ENCODE measurements at regions not wholly inside any gene's neighbourhood (a gene's known extent, or its start where the extent isn't known, plus 50 kb on each side); places are given as distances from the start of the nearest gene placed in this dataset.

DNA sequence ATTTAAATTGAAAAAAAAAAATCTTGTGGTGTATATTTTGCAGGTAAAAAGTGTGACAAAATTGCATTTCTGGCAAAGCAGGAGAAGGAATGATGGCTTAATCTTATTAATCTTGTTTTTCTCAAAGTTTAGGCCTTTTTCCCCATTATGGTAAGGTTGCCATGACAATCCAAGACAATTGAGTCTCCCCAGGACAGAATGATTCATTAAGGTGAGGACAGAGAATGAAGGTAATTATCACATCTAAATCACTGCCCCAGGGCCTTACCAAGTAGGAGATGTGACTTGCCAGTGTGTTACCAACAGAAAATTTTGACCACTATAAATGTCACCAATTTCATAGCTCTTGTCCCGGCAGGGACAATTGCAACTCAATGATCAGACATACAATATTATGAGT lies 439.2 kb downstream of the DNAH5 start:
- no peak overlapping the region for H2AK5ac ChIP-seq (ENCODE audit: low read depth, low read length)
- CTCF ChIA-PET (ENCODE audit: partially characterized antibody): interaction anchor here (0.7 kb wide), 1 partner anchor 67 kb away, joined by 3 read pairs; no protein-coding TSS in a partner anchor
- H2BK20ac ChIP-seq (ENCODE audit: low read length): no peak overlapping the region
- no peaks in the 10 kb centered on the region for H3K79me1 ChIP-seq (ENCODE audit: low read depth, low read length)
- H3K36me3 ChIP-seq (ENCODE audit: control insufficient read depth in 2 of 4, insufficient read depth in 4 of 4, low read length in 3 of 4): no peaks in the 10 kb centered on the region
- no peak overlapping the region for H3K56ac ChIP-seq (replicated peaks; ENCODE audit: insufficient read length, low read depth, low read length)
- no peaks in the 10 kb centered on the region for H3K4me1 ChIP-seq (replicated peaks in 1 of 4; ENCODE audit: control insufficient read depth in 3 of 4, insufficient read depth in 4 of 4, low read length in 3 of 4)
- H3K27me3 ChIP-seq (replicated peaks in 1 of 4; ENCODE audit: control insufficient read depth in 3 of 4, extremely low read depth in 1 of 4, insufficient read depth in 3 of 4, low read length in 3 of 4): no peaks in the 10 kb centered on the region
- WGBS, 2 experiments (ENCODE audit: extremely low coverage in 1 of 2, insufficient coverage in 1 of 2, insufficient read length in 1 of 2, insufficient replicate concordance in 2 of 2, low coverage in 1 of 2, low lambda C conversion rate in 2 of 2, missing lambda C conversion rate in 1 of 2): 87% methylated on average over 1 of the region's 1 CpG; no CpG with 5 or more reads in 1 of the 2 experiments
- H3K23me2 ChIP-seq (ENCODE audit: low read depth, low read length): no peaks in the 10 kb centered on the region
- TF ChIP-seq, protein P1, sequence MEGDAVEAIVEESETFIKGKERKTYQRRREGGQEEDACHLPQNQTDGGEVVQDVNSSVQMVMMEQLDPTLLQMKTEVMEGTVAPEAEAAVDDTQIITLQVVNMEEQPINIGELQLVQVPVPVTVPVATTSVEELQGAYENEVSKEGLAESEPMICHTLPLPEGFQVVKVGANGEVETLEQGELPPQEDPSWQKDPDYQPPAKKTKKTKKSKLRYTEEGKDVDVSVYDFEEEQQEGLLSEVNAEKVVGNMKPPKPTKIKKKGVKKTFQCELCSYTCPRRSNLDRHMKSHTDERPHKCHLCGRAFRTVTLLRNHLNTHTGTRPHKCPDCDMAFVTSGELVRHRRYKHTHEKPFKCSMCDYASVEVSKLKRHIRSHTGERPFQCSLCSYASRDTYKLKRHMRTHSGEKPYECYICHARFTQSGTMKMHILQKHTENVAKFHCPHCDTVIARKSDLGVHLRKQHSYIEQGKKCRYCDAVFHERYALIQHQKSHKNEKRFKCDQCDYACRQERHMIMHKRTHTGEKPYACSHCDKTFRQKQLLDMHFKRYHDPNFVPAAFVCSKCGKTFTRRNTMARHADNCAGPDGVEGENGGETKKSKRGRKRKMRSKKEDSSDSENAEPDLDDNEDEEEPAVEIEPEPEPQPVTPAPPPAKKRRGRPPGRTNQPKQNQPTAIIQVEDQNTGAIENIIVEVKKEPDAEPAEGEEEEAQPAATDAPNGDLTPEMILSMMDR (IDR thresholded peaks at IDR 0.05; ENCODE audit: control extremely low read depth in 1 of 3, insufficient read depth in 1 of 3, low read depth in 1 of 3, low read length in 3 of 3): no peak
- TF ChIP-seq JUND (IDR thresholded peaks at IDR 0.05; ENCODE audit: low read length) (no peak), BACH1 (IDR thresholded peaks at IDR 0.05; ENCODE audit: low read length) (no peak), RFX5 (IDR thresholded peaks at IDR 0.05; ENCODE audit: borderline replicate concordance, low read depth, low read length) (no peak), SIX5 (IDR thresholded peaks at IDR 0.05; ENCODE audit: low read depth, low read length) (no peak), CHD2 (IDR thresholded peaks at IDR 0.05; ENCODE audit: low read length) (no peak), MAFK (IDR thresholded peaks at IDR 0.05; ENCODE audit: low read depth, low read length) (no peak), EZH2 (IDR thresholded peaks at IDR 0.05; ENCODE audit: low read depth, low read length, severe bottlenecking) (no peak), PHF8 (conservative IDR thresholded peaks at IDR 0.05; ENCODE audit: low read depth, low read length) (no peak)
- no peak overlapping the region for H3K4me3 ChIP-seq (ENCODE audit: extremely low read depth in 1 of 4, insufficient read depth in 2 of 4, low read depth in 3 of 4, low read length in 4 of 4)
- H3K9ac ChIP-seq (replicated peaks in 1 of 4; ENCODE audit: extremely low read depth in 1 of 4, low read depth in 3 of 4, low read length in 3 of 4): no peak overlapping the region
- H3K4ac ChIP-seq (replicated peaks; ENCODE audit: insufficient read length, low read depth, low read length): no peak overlapping the region
- DNase-seq (ENCODE audit: low read depth in 1 of 2, low spot score in 2 of 2): no peak
- no peak overlapping the region for H4K91ac ChIP-seq (replicated peaks; ENCODE audit: insufficient read length, low read length)
- no peak overlapping the region for H3K23ac ChIP-seq (ENCODE audit: insufficient read length)
- no peak overlapping the region for H2BK120ac ChIP-seq (replicated peaks; ENCODE audit: low read depth, low read length)
- no peak overlapping the region for H3K14ac ChIP-seq (ENCODE audit: insufficient read length)
- H2BK12ac ChIP-seq (ENCODE audit: low read depth, low read length): no peak overlapping the region
- H2BK15ac ChIP-seq (ENCODE audit: low read length): no peak overlapping the region
- H3K18ac ChIP-seq (ENCODE audit: extremely low read depth, low read length): no peak overlapping the region
- no peak overlapping the region for H2BK5ac ChIP-seq (ENCODE audit: low read depth, low read length)
- POLR2A ChIA-PET (ENCODE audit: partially characterized antibody): no interaction called here
- no peak overlapping the region for H3K27ac ChIP-seq (ENCODE audit: low read depth, low read length)
- no peak overlapping the region for H2AFZ ChIP-seq (ENCODE audit: low read length)
- FAIRE-seq: no peak
- H4K20me1 ChIP-seq (replicated peaks in 1 of 2; ENCODE audit: control insufficient read depth in 1 of 2, insufficient read depth in 2 of 2, low read length in 2 of 2): no peaks in the 10 kb centered on the region
- no peak overlapping the region for H4K5ac ChIP-seq (ENCODE audit: insufficient read length, low read depth, low read length)
- H3K9me3 ChIP-seq (ENCODE audit: insufficient read depth in 2 of 2, low read depth in 1 of 2, low read length in 1 of 2): no peaks in the 10 kb centered on the region
- no peaks in the 10 kb centered on the region for H3K79me2 ChIP-seq (ENCODE audit: control insufficient read depth in 1 of 2, insufficient read depth in 2 of 2, low read length in 2 of 2)
- H3K4me2 ChIP-seq (ENCODE audit: insufficient read depth in 1 of 2, low read depth in 2 of 2, low read length in 2 of 2): no peak overlapping the region
- H4K8ac ChIP-seq (ENCODE audit: extremely low read depth, insufficient read depth, low read length): no peak overlapping the region

All from H1 (cell line).